SK-N-SH treated with all-trans-retinoic acid at 6 μM for 48 hours (cell line): ENCODE measurements at regions not wholly inside any gene's neighbourhood (a gene's known extent, or its start where the extent isn't known, plus 50 kb on each side); places are given as distances from the start of the nearest gene placed in this dataset.

Experiments used
- ATAC-seq: fragments of 200-7000 bp; cut with Tn5 transposase; 3 replicates; pipeline ENCODE4 v1.9.1; 2020; ENCODE audit warnings: mild to moderate bottlenecking, moderate library complexity
- BACH2 ChIP-seq: fragments of 250-450 bp; sonication (Bioruptor Pico); IDR thresholded peaks from 2 replicates; pipeline ENCODE4 v1.9.0; 2021; ENCODE audit warnings: mild to moderate bottlenecking, borderline replicate concordance
- CREB5 ChIP-seq: fragments of 250-450 bp; sonication (Bioruptor Pico); IDR thresholded peaks from 2 replicates; pipeline ENCODE4 v1.5.1; 2020; ENCODE audit warnings: low read depth, mild to moderate bottlenecking, moderate library complexity
- CSDC2 ChIP-seq: fragments of 250-450 bp; sonication (Bioruptor Pico); IDR thresholded peaks from 2 replicates; pipeline ENCODE4 v1.5.0; 2020; ENCODE audit warnings: mild to moderate bottlenecking, moderate library complexity
- CSRNP3 ChIP-seq: fragments of 250-450 bp; sonication (Bioruptor Pico); IDR thresholded peaks from 2 replicates; pipeline ENCODE4 v1.5.1; 2021; ENCODE audit warnings: mild to moderate bottlenecking, moderate library complexity
- ESRRG ChIP-seq: fragments of 250-450 bp; sonication (Bioruptor Pico); IDR thresholded peaks from 2 replicates; pipeline ENCODE4 v1.6.1; 2021; ENCODE audit warnings: mild to moderate bottlenecking
- GLIS3 ChIP-seq: fragments of 250-450 bp; sonication (Bioruptor Pico); IDR thresholded peaks from 2 replicates; pipeline ENCODE4 v1.5.0; 2020; ENCODE audit warnings: mild to moderate bottlenecking, moderate library complexity
- ISL1 ChIP-seq: fragments of 250-450 bp; sonication (Bioruptor Pico); IDR thresholded peaks from 2 replicates; pipeline ENCODE4 v2.1.2; 2022; ENCODE audit warnings: mild to moderate bottlenecking, moderate library complexity
- OSR1 ChIP-seq: fragments of 250-450 bp; sonication (Bioruptor Pico); IDR thresholded peaks from 2 replicates; pipeline ENCODE4 v1.8.0; 2022; ENCODE audit warnings: moderate library complexity, mild to moderate bottlenecking, inconsistent platforms
- PPARA ChIP-seq: fragments of 250-450 bp; sonication (Bioruptor Pico); IDR thresholded peaks from 2 replicates; pipeline ENCODE4 v1.5.0; 2020; ENCODE audit warnings: mild to moderate bottlenecking, borderline replicate concordance
- RARB ChIP-seq: fragments of 250-450 bp; sonication (Bioruptor Pico); IDR thresholded peaks from 2 replicates; pipeline ENCODE4 v1.8.0; 2021; ENCODE audit warnings: mild to moderate bottlenecking, moderate library complexity
- SNAI2 ChIP-seq: fragments of 250-450 bp; sonication (Bioruptor Pico); IDR thresholded peaks from 2 replicates; pipeline ENCODE4 v1.5.0; 2020; ENCODE audit warnings: mild to moderate bottlenecking, moderate library complexity
- TCF4 ChIP-seq: fragments of 250-450 bp; sonication (Bioruptor Pico); IDR thresholded peaks from 2 replicates; pipeline ENCODE4 v1.8.0; 2021; ENCODE audit warnings: mild to moderate bottlenecking, moderate library complexity, borderline replicate concordance
- TOX ChIP-seq: fragments of 250-450 bp; sonication (Bioruptor Pico); IDR thresholded peaks from 2 replicates; pipeline ENCODE4 v1.8.0; 2021; ENCODE audit warnings: mild to moderate bottlenecking, moderate library complexity, borderline replicate concordance
- ZC3H10 ChIP-seq: fragments of 250-450 bp; sonication (Bioruptor Pico); IDR thresholded peaks from 2 replicates; pipeline ENCODE4 v1.5.1; 2021; ENCODE audit warnings: mild to moderate bottlenecking, moderate library complexity
- ZFP3 ChIP-seq: fragments of 250-450 bp; sonication (Bioruptor Pico); IDR thresholded peaks from 2 replicates; pipeline ENCODE4 v1.5.0; 2020; ENCODE audit warnings: mild to moderate bottlenecking, moderate library complexity
- ZFP30 ChIP-seq: fragments of 450-650 bp; formaldehyde crosslinking; IDR thresholded peaks from 2 replicates; pipeline ENCODE4 v1.5.0; 2022; ENCODE audit warnings: mild to moderate bottlenecking, moderate library complexity
- ZNF565 ChIP-seq: fragments of 450-650 bp; formaldehyde crosslinking; conservative IDR thresholded peaks from 2 replicates; pipeline ENCODE4 v1.5.0; 2020; ENCODE audit warnings: low read depth, mild to moderate bottlenecking, moderate library complexity
- ZNF70 ChIP-seq: fragments of 450-650 bp; formaldehyde crosslinking; IDR thresholded peaks from 2 replicates; pipeline ENCODE4 v1.5.0; 2020; ENCODE audit warnings: mild to moderate bottlenecking, moderate library complexity
- ZNF8 ChIP-seq: fragments of 450-650 bp; formaldehyde crosslinking; IDR thresholded peaks from 2 replicates; pipeline ENCODE4 v1.5.0; 2020; ENCODE audit warnings: mild to moderate bottlenecking, moderate library complexity
- TF ChIP-seq, protein P1 (sequence below): fragments of 250-450 bp; sonication (Bioruptor Pico); IDR thresholded peaks from 2 replicates; pipeline ENCODE4 v1.8.0; 2020; ENCODE audit warnings: mild to moderate bottlenecking, moderate library complexity, borderline replicate concordance
- TF ChIP-seq, protein P2 (sequence below): fragments of 250-450 bp; sonication (Bioruptor Pico); IDR thresholded peaks from 2 replicates; pipeline ENCODE4 v1.5.0; 2020; ENCODE audit warnings: mild to moderate bottlenecking, moderate library complexity
- TF ChIP-seq, protein P3 (sequence below): fragments of 250-450 bp; sonication (Bioruptor Pico); IDR thresholded peaks from 2 replicates; pipeline ENCODE4 v1.8.0; 2021; ENCODE audit warnings: low read depth, mild to moderate bottlenecking, moderate library complexity, borderline replicate concordance

GRCh38 chr3:64384561-64384960 is 159.3 kb upstream of the PRICKLE2 start (continued):
- TF ChIP-seq OSR1 (CRISPR knock-in tag) (no peak), ZFP30 (CRISPR knock-in tag) (no peak), SNAI2 (no peak), GLIS3 (CRISPR knock-in tag) (no peak), CSRNP3 (CRISPR knock-in tag) (no peak), ZC3H10 (no peak)
- TF ChIP-seq, all 23 proteins: peak for 0

DNA sequence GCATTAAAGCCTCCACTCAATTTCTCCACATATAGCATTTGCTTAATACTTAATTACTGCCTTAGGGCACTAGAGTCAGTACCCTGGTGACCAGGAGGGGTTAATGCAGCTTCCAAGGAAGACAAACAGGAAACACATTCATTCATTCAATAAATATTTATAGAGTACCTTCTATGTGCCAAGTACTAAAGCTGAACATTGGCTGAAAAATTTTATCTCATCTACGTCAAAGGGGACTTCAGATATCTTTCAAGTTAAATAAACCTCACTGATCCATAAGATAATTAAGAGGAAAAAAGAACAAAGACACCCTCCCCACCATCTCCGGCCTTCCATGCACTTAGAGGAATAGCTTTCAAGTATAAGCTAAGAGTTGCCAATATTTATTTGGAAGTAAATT is 156.9 kb upstream of the PRICKLE2 start:
- no peak for TF ChIP-seq ZFP3 (CRISPR knock-in tag)
- TF ChIP-seq, protein P1, sequence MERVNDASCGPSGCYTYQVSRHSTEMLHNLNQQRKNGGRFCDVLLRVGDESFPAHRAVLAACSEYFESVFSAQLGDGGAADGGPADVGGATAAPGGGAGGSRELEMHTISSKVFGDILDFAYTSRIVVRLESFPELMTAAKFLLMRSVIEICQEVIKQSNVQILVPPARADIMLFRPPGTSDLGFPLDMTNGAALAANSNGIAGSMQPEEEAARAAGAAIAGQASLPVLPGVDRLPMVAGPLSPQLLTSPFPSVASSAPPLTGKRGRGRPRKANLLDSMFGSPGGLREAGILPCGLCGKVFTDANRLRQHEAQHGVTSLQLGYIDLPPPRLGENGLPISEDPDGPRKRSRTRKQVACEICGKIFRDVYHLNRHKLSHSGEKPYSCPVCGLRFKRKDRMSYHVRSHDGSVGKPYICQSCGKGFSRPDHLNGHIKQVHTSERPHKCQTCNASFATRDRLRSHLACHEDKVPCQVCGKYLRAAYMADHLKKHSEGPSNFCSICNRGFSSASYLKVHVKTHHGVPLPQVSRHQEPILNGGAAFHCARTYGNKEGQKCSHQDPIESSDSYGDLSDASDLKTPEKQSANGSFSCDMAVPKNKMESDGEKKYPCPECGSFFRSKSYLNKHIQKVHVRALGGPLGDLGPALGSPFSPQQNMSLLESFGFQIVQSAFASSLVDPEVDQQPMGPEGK = no peak
- no peak for TF ChIP-seq PPARA
- TF ChIP-seq ESRRG (CRISPR knock-in tag) = no peak
- TF ChIP-seq RARB (CRISPR knock-in tag) = no peak
- TF ChIP-seq ZNF8 = no peak
- TF ChIP-seq TOX (CRISPR knock-in tag) = no peak
- TF ChIP-seq SNAI2 = no peak
- no peak for TF ChIP-seq ZFP30 (CRISPR knock-in tag)
- TF ChIP-seq CSRNP3 (CRISPR knock-in tag) = no peak
- no peak for TF ChIP-seq BACH2 (CRISPR knock-in tag)
- TF ChIP-seq TCF4 (CRISPR knock-in tag) = no peak
- TF ChIP-seq GLIS3 (CRISPR knock-in tag) = no peak
- no peak for TF ChIP-seq OSR1 (CRISPR knock-in tag)
- TF ChIP-seq, protein P2, sequence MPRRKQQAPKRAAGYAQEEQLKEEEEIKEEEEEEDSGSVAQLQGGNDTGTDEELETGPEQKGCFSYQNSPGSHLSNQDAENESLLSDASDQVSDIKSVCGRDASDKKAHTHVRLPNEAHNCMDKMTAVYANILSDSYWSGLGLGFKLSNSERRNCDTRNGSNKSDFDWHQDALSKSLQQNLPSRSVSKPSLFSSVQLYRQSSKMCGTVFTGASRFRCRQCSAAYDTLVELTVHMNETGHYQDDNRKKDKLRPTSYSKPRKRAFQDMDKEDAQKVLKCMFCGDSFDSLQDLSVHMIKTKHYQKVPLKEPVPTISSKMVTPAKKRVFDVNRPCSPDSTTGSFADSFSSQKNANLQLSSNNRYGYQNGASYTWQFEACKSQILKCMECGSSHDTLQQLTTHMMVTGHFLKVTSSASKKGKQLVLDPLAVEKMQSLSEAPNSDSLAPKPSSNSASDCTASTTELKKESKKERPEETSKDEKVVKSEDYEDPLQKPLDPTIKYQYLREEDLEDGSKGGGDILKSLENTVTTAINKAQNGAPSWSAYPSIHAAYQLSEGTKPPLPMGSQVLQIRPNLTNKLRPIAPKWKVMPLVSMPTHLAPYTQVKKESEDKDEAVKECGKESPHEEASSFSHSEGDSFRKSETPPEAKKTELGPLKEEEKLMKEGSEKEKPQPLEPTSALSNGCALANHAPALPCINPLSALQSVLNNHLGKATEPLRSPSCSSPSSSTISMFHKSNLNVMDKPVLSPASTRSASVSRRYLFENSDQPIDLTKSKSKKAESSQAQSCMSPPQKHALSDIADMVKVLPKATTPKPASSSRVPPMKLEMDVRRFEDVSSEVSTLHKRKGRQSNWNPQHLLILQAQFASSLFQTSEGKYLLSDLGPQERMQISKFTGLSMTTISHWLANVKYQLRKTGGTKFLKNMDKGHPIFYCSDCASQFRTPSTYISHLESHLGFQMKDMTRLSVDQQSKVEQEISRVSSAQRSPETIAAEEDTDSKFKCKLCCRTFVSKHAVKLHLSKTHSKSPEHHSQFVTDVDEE (CRISPR knock-in tag) = no peak
- TF ChIP-seq, protein P3, sequence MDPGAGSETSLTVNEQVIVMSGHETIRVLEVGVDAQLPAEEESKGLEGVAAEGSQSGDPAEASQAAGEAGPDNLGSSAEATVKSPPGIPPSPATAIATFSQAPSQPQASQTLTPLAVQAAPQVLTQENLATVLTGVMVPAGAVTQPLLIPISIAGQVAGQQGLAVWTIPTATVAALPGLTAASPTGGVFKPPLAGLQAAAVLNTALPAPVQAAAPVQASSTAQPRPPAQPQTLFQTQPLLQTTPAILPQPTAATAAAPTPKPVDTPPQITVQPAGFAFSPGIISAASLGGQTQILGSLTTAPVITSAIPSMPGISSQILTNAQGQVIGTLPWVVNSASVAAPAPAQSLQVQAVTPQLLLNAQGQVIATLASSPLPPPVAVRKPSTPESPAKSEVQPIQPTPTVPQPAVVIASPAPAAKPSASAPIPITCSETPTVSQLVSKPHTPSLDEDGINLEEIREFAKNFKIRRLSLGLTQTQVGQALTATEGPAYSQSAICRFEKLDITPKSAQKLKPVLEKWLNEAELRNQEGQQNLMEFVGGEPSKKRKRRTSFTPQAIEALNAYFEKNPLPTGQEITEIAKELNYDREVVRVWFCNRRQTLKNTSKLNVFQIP = no peak
- ATAC-seq = no peak

GRCh38 chr3:64381367-64381766 is 156.1 kb upstream of the PRICKLE2 start:
- no peak for TF ChIP-seq ZFP3 (CRISPR knock-in tag)
- TF ChIP-seq CREB5 (CRISPR knock-in tag) = no peak
- TF ChIP-seq, all 23 proteins: peak for 0
- no peak for ATAC-seq

DNA sequence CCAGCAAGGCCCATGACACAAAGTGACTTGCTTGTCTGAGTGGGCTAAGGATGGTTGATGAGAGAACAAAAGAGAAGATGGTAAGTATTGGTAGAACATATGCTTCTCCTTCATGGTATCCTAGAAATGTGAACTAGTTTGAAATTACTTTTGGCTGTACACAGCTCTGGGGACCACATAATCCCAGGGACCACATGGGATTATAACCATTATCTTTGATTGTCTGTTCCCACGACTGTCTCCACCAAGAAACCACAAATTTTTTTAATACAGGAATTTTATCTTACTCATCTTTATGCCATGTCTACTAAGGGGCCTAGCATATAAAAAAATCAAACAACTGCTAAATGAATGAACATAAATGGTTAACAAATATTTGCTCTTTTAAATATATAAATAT is 155.3 kb upstream of the PRICKLE2 start:
- no peak for ATAC-seq
- TF ChIP-seq RARB (CRISPR knock-in tag) = no peak
- TF ChIP-seq CREB5 (CRISPR knock-in tag) = no peak
- TF ChIP-seq ZFP30 (CRISPR knock-in tag) = no peak
- no peak for TF ChIP-seq ISL1 (CRISPR knock-in tag)
- TF ChIP-seq TCF4 (CRISPR knock-in tag) = no peak
- no peak for TF ChIP-seq CSRNP3 (CRISPR knock-in tag)
- no peak for TF ChIP-seq BACH2 (CRISPR knock-in tag)
- TF ChIP-seq ZFP3 (CRISPR knock-in tag) = no peak
- no peak for TF ChIP-seq TOX (CRISPR knock-in tag)
- TF ChIP-seq CSDC2 (CRISPR knock-in tag) = no peak
- TF ChIP-seq PPARA = no peak
- TF ChIP-seq ZC3H10 = no peak
- TF ChIP-seq ZNF70 (CRISPR knock-in tag) = no peak
- TF ChIP-seq OSR1 (CRISPR knock-in tag) = no peak
- no peak for TF ChIP-seq ZNF565
